HG03565 (cell line): ENCODE measurements at regions not wholly inside any gene's neighbourhood (a gene's known extent, or its start where the extent isn't known, plus 50 kb on each side); places are given as distances from the start of the nearest gene placed in this dataset.

ENCODE experiments used
- ATAC-seq: cut with Tn5 transposase; IDR thresholded peaks from one replicate; pipeline ENCODE4 v1.9.1; 2021; ENCODE audit warnings: mild to moderate bottlenecking, moderate library complexity; ENCODE audit not compliant: unreplicated experiment

- no peak for ATAC-seq
Measured at GRCh38 chr3:152185891-152186630, 82.7 kb upstream of the MBNL1 start.

- ATAC-seq: no peak
Measured at GRCh38 chr3:152190636-152191183, 78.0 kb upstream of the MBNL1 start.

GRCh38 chr3:152192050-152192449 lies 76.7 kb upstream of the MBNL1 start:
- ATAC-seq: no peak

- no peak for ATAC-seq
Measured at GRCh38 chr3:152192936-152193672, 75.6 kb upstream of the MBNL1 start.

GRCh38 chr3:152193673-152194267 lies 75.0 kb upstream of the MBNL1 start:
- ATAC-seq: peak; percentile 51

- ATAC-seq: no peak
Measured at GRCh38 chr3:152195206-152195605, 73.5 kb upstream of the MBNL1 start.

- peak; percentile 46 for ATAC-seq
Measured at GRCh38 chr3:152196782-152197181, 71.9 kb upstream of the MBNL1 start.

- no peak for ATAC-seq
Measured at GRCh38 chr3:152197451-152197850, 71.3 kb upstream of the MBNL1 start.

- ATAC-seq: no peak
Measured at GRCh38 chr3:152197937-152198336, 70.8 kb upstream of the MBNL1 start.

- no peak for ATAC-seq
Measured at GRCh38 chr3:152198665-152199064, 70.1 kb upstream of the MBNL1 start.

- no peak for ATAC-seq
Measured at GRCh38 chr3:152199102-152199840, 69.5 kb upstream of the MBNL1 start.

GRCh38 chr3:152200476-152201420 lies 68.0 kb upstream of the MBNL1 start:
- no peak for ATAC-seq

- no peak for ATAC-seq
Measured at GRCh38 chr3:152202976-152203626, 65.6 kb upstream of the MBNL1 start.

GRCh38 chr3:152203652-152204051 lies 65.1 kb upstream of the MBNL1 start:
- ATAC-seq: no peak

GRCh38 chr3:152204218-152204617 lies 64.5 kb upstream of the MBNL1 start:
- ATAC-seq: no peak

- ATAC-seq: peak; percentile 28
Measured at GRCh38 chr3:152205097-152205593, 63.6 kb upstream of the MBNL1 start.

- ATAC-seq: no peak
Measured at GRCh38 chr3:152206243-152206760, 62.4 kb upstream of the MBNL1 start.

- ATAC-seq: no peak
Measured at GRCh38 chr3:152208439-152208838, 60.3 kb upstream of the MBNL1 start.

GRCh38 chr3:152209060-152209459 lies 59.7 kb upstream of the MBNL1 start:
- ATAC-seq: no peak
